ENCODE measurements at regions not wholly inside any gene's neighbourhood (a gene's known extent, or its start where the extent isn't known, plus 50 kb on each side); places are given as distances from the start of the nearest gene placed in this dataset.

- no TSS peak for BruUV-seq (replicated peaks)
- Histone ChIP-seq H3K23ac (ENCODE audit: low read depth, low read length) (no peak overlapping the region), H3K4me3 (ENCODE audit: insufficient read depth, low read depth, low read length) (no peak overlapping the region), H3K18ac (ENCODE audit: low read depth, low read length) (no peak overlapping the region), H4K8ac (ENCODE audit: low read depth in 2 of 2, low read length in 2 of 2) (no peak overlapping the region), H2AFZ (replicated peaks; ENCODE audit: low read length, poor library complexity) (no peak overlapping the region), H3K4me1 (ENCODE audit: control insufficient read depth, insufficient read depth, low read length) (no peaks in the 10 kb centered on the region), H4K5ac (ENCODE audit: low read depth, low read length) (no peak overlapping the region), H3K4me2 (ENCODE audit: low read depth, low read length) (no peak overlapping the region), H3K14ac (replicated peaks; ENCODE audit: low read depth, low read length) (no peak overlapping the region), H2BK5ac (ENCODE audit: low read depth, low read length, poor library complexity, severe bottlenecking) (no peak overlapping the region), H2BK20ac (ENCODE audit: low read depth, low read length) (no peak overlapping the region), H2BK120ac (ENCODE audit: low read depth, low read length) (no peak overlapping the region), H3K9me3 (ENCODE audit: control insufficient read depth, insufficient read depth, low read length) (peaks cover 7% of the 10 kb centered on the region), H3K79me1 (ENCODE audit: low read depth in 1 of 2, low read length in 2 of 2) (no peaks in the 10 kb centered on the region), H2AK9ac (replicated peaks; ENCODE audit: low read depth, low read length, poor library complexity) (no peak overlapping the region), H3K9ac (ENCODE audit: low read depth, low read length) (no peak overlapping the region), H3K27ac (ENCODE audit: insufficient read depth, low read length) (no peak overlapping the region), H4K91ac (ENCODE audit: insufficient read depth, low read depth, low read length) (no peak overlapping the region), H2AK5ac (ENCODE audit: low read depth, low read length) (no peak overlapping the region), H4K20me1 (ENCODE audit: insufficient read depth, low read length) (no peaks in the 10 kb centered on the region), H3K4ac (ENCODE audit: low read depth, low read length) (no peak overlapping the region), H3K27me3 (ENCODE audit: control insufficient read depth, insufficient read depth, low read length) (no peaks in the 10 kb centered on the region), H3K9me1 (ENCODE audit: insufficient read depth, low read length) (no peaks in the 10 kb centered on the region), H3K36me3 (ENCODE audit: control insufficient read depth, insufficient read depth, low read length) (no peaks in the 10 kb centered on the region), H2BK15ac (ENCODE audit: low read depth, low read length) (no peak overlapping the region), H3K56ac (ENCODE audit: extremely low read depth, insufficient read depth, low read length) (no peak overlapping the region)
- dilution Hi-C loops (cut with HindIII; ENCODE audit: low sequenced_read_pairs, unreplicated experiment) (no loop called here), in situ Hi-C loops (cut with MboI; ENCODE audit: low sequenced_read_pairs) (no loop called here), intact Hi-C loops (cut with micrococcal nuclease) (no loop called here)
- CTCF ChIA-PET: no interaction called here
- TF ChIP-seq CTCF (conservative IDR thresholded peaks at IDR 0.05; ENCODE audit: low read depth, low read length): no peak
- no peak for TF ChIP-seq SMC3 (IDR thresholded peaks at IDR 0.05; ENCODE audit: low read depth, low read length)
- TF ChIP-seq MAZ (IDR thresholded peaks at IDR 0.05; ENCODE audit: borderline replicate concordance, low read depth, low read length): no peak
- no peak for TF ChIP-seq FOS (IDR thresholded peaks at IDR 0.05; ENCODE audit: low read depth, low read length)
- TF ChIP-seq BHLHE40 (IDR thresholded peaks at IDR 0.05; ENCODE audit: low read depth, low read length): no peak
- no peak for TF ChIP-seq RCOR1 (IDR thresholded peaks at IDR 0.05; ENCODE audit: insufficient replicate concordance, low read length)
- TF ChIP-seq NFE2L2 (IDR thresholded peaks at IDR 0.05; ENCODE audit: low read depth, low read length): no peak
- TF ChIP-seq MAFK (IDR thresholded peaks at IDR 0.05; ENCODE audit: low read depth, low read length): no peak
- ATAC-seq (ENCODE audit: low read depth): no peak
- DNase-seq: no peak
- POLR2A ChIA-PET (ENCODE audit: unreplicated experiment): no interaction called here
Measured at GRCh38 chr4:115396034-115396433, 282.6 kb upstream of the NDST4 start.

Measured in IMR-90 (cell line).